ENCODE measurements at regions not wholly inside any gene's neighbourhood (a gene's known extent, or its start where the extent isn't known, plus 50 kb on each side); places are given as distances from the start of the nearest gene placed in this dataset.

GRCh38 chr12:82593143-82593542 is 93.6 kb upstream of the TMTC2 start:
- TF ChIP-seq GATA3 (IDR thresholded peaks at IDR 0.05; ENCODE audit: low read depth, low read length) (no peak), GATA2 (IDR thresholded peaks at IDR 0.05; ENCODE audit: low read depth, low read length) (no peak)

Data from SH-SY5Y (cell line).